H1 (cell line): ENCODE measurements at regions not wholly inside any gene's neighbourhood (a gene's known extent, or its start where the extent isn't known, plus 50 kb on each side); places are given as distances from the start of the nearest gene placed in this dataset.

Source experiments
- CTCF ChIA-PET: fragments of 300-600 bp; sonication (Branson Sonifier 250); formaldehyde crosslinking; loops from one replicate; lab custom pipeline; 2021; ENCODE audit not compliant: partially characterized antibody; lab: Charles Lee
- POLR2A ChIA-PET: fragments of 300-600 bp; sonication (Branson Sonifier 250); formaldehyde crosslinking; loops from one replicate; lab custom pipeline; 2021; ENCODE audit warnings: inconsistent platforms; ENCODE audit not compliant: partially characterized antibody; lab: Charles Lee
- DNase-seq, 2 experiments: peaks; one replicate each; pipeline versions ENCODE4 v3.0.0 to v3.0.0-alpha.2; 2010 to 2022; ENCODE audit warnings: low spot score in 2 of 2, low read depth in 1 of 2, mixed read lengths in 1 of 2
- FAIRE-seq: peaks from 2 replicates; lab custom pipeline; 2011; peaks lifted over from hg19 to GRCh38; lab: Jason Lieb, UNC
- H2AFZ ChIP-seq: 2 replicates; pipeline ENCODE4 v1.8.1; 2012; ENCODE audit warnings: low read length, inconsistent platforms
- H2AK5ac ChIP-seq: 2 replicates; pipeline ENCODE4 v1.6.1; 2013; ENCODE audit warnings: low read depth, low read length
- H2BK120ac ChIP-seq: replicated peaks from 2 replicates; pipeline ENCODE3; 2013; ENCODE audit warnings: low read depth, low read length, inconsistent platforms
- H2BK12ac ChIP-seq: 2 replicates; pipeline ENCODE4 v1.6.1; 2013; ENCODE audit warnings: low read depth, low read length
- H2BK15ac ChIP-seq: 2 replicates; pipeline ENCODE4 v1.6.1; 2013; ENCODE audit warnings: low read length
- H2BK20ac ChIP-seq: 2 replicates; pipeline ENCODE4 v1.6.1; 2013; ENCODE audit warnings: low read length
- H2BK5ac ChIP-seq: 2 replicates; pipeline ENCODE4 v1.6.1; 2013; ENCODE audit warnings: low read depth, low read length
- H3K14ac ChIP-seq: 2 replicates; pipeline ENCODE4 v1.6.1; 2013; ENCODE audit warnings: inconsistent platforms; ENCODE audit not compliant: insufficient read length
- H3K18ac ChIP-seq: 2 replicates; pipeline ENCODE4 v1.6.1; 2013; ENCODE audit warnings: low read length; ENCODE audit errors: extremely low read depth
- H3K23ac ChIP-seq: 2 replicates; pipeline ENCODE4 v1.6.1; 2013; ENCODE audit warnings: inconsistent platforms; ENCODE audit not compliant: insufficient read length
- H3K23me2 ChIP-seq: 2 replicates; pipeline ENCODE4 v1.6.1; 2013; ENCODE audit warnings: low read depth, low read length
- H3K27ac ChIP-seq: 2 replicates; pipeline ENCODE4 v1.6.1; 2011; ENCODE audit warnings: low read depth, low read length, inconsistent platforms
- H3K27me3 ChIP-seq, 4 experiments: replicated peaks in 1 of 4; 1 replicate in 1 of 4; 2 replicates in 3 of 4; pipeline versions ENCODE4 v1.6.1 to v1.8.1; 2011 to 2013; ENCODE audit warnings: low read length in 3 of 4, mild to moderate bottlenecking in 3 of 4, inconsistent platforms in 2 of 4, mixed read lengths in 2 of 4, moderate library complexity in 1 of 4; ENCODE audit not compliant: control insufficient read depth in 3 of 4, insufficient read depth in 3 of 4; ENCODE audit errors: extremely low read depth in 1 of 4
- H3K36me3 ChIP-seq, 4 experiments: 2 replicates each; pipeline versions ENCODE4 v1.6.1 to v1.8.1; 2011 to 2013; ENCODE audit warnings: mild to moderate bottlenecking in 4 of 4, low read length in 3 of 4, moderate library complexity in 2 of 4, control low read depth in 1 of 4, inconsistent platforms in 1 of 4; ENCODE audit not compliant: insufficient read depth in 4 of 4, control insufficient read depth in 2 of 4
- H3K4ac ChIP-seq: replicated peaks from 2 replicates; pipeline ENCODE3; 2013; ENCODE audit warnings: low read length, low read depth, mixed read lengths, inconsistent platforms; ENCODE audit not compliant: insufficient read length
- H3K4me1 ChIP-seq, 4 experiments: replicated peaks in 1 of 4; 1 replicate in 1 of 4; 2 replicates in 3 of 4; pipeline versions ENCODE4 v1.6.1 to v1.8.1; 2011 to 2013; ENCODE audit warnings: low read length in 3 of 4, inconsistent platforms in 2 of 4, mixed read lengths in 1 of 4; ENCODE audit not compliant: insufficient read depth in 4 of 4, control insufficient read depth in 3 of 4
- H3K4me2 ChIP-seq, 2 experiments: 2 replicates each; pipeline versions ENCODE4 v1.6.1 to v1.8.1; 2011 to 2013; ENCODE audit warnings: low read depth in 2 of 2, low read length in 2 of 2, control low read depth in 1 of 2, inconsistent platforms in 1 of 2, mild to moderate bottlenecking in 1 of 2; ENCODE audit not compliant: insufficient read depth in 1 of 2
- H3K4me3 ChIP-seq, 4 experiments: fragments of 200-600, 300-600 bp in 1 of 4; sonication (generic), shearing (Covaris generic), sonication (Bioruptor Twin) in 1 of 4; 2 replicates each; pipeline versions ENCODE4 v1.5.1 to v1.8.1; 2011 to 2016; ENCODE audit warnings: low read length in 4 of 4, low read depth in 3 of 4, control low read depth in 2 of 4, inconsistent platforms in 2 of 4, mild to moderate bottlenecking in 2 of 4, mixed read lengths in 1 of 4, moderate library complexity in 1 of 4; ENCODE audit not compliant: insufficient read depth in 2 of 4; ENCODE audit errors: extremely low read depth in 1 of 4
- H3K56ac ChIP-seq: replicated peaks from 2 replicates; pipeline ENCODE3; 2013; ENCODE audit warnings: low read depth, mild to moderate bottlenecking, mixed read lengths, low read length, inconsistent platforms; ENCODE audit not compliant: insufficient read length
- H3K79me1 ChIP-seq: 2 replicates; pipeline ENCODE4 v1.6.1; 2013; ENCODE audit warnings: low read depth, low read length, control low read depth
- H3K79me2 ChIP-seq, 2 experiments: 2 replicates each; pipeline versions ENCODE4 v1.6.1 to v1.8.1; 2012 to 2013; ENCODE audit warnings: low read length in 2 of 2, mild to moderate bottlenecking in 2 of 2, inconsistent platforms in 1 of 2; ENCODE audit not compliant: insufficient read depth in 2 of 2, control insufficient read depth in 1 of 2
- H3K9ac ChIP-seq, 4 experiments: replicated peaks in 1 of 4; 1 replicate in 1 of 4; 2 replicates in 3 of 4; pipeline versions ENCODE4 v1.6.1 to v1.8.1; 2011 to 2013; ENCODE audit warnings: low read depth in 3 of 4, low read length in 3 of 4, control low read depth in 2 of 4, mild to moderate bottlenecking in 2 of 4, moderate library complexity in 2 of 4, inconsistent platforms in 1 of 4; ENCODE audit errors: extremely low read depth in 1 of 4
- H3K9me3 ChIP-seq, 2 experiments: 2 replicates each; pipeline versions ENCODE4 v1.6.1 to v1.8.1; 2012 to 2013; ENCODE audit warnings: mild to moderate bottlenecking in 2 of 2, moderate library complexity in 2 of 2, control low read depth in 1 of 2, inconsistent platforms in 1 of 2, low read depth in 1 of 2, low read length in 1 of 2, mixed read lengths in 1 of 2; ENCODE audit not compliant: insufficient read depth in 2 of 2
- H4K20me1 ChIP-seq, 2 experiments: replicated peaks in 1 of 2; 2 replicates each; pipeline versions ENCODE3 to v1.8.1; 2011 to 2013; ENCODE audit warnings: inconsistent platforms in 2 of 2, low read length in 2 of 2, mild to moderate bottlenecking in 1 of 2; ENCODE audit not compliant: insufficient read depth in 2 of 2, control insufficient read depth in 1 of 2
- H4K5ac ChIP-seq: 2 replicates; pipeline ENCODE4 v1.6.1; 2013; ENCODE audit warnings: low read length, low read depth, mixed read lengths, inconsistent platforms; ENCODE audit not compliant: insufficient read length
- H4K8ac ChIP-seq: 2 replicates; pipeline ENCODE4 v1.8.0; 2013; ENCODE audit warnings: mild to moderate bottlenecking, moderate library complexity, low read length, inconsistent platforms; ENCODE audit not compliant: insufficient read depth; ENCODE audit errors: extremely low read depth
- H4K91ac ChIP-seq: replicated peaks from 2 replicates; pipeline ENCODE3; 2013; ENCODE audit warnings: low read length, mixed read lengths, inconsistent platforms; ENCODE audit not compliant: insufficient read length
- CEBPB ChIP-seq: IDR thresholded peaks from 2 replicates; pipeline ENCODE4 v1.6.1; 2012; ENCODE audit warnings: low read depth, low read length
- CHD2 ChIP-seq: IDR thresholded peaks from 2 replicates; pipeline ENCODE4 v1.6.1; 2012; ENCODE audit warnings: low read length, improper control_type of control experiment
- HDAC2 ChIP-seq, 2 experiments: fragments of 300-600 bp in 1 of 2; sonication (generic) in 1 of 2; IDR thresholded peaks; 2 replicates each; pipeline ENCODE4 v1.6.1; 2011 to 2012; ENCODE audit warnings: low read depth in 2 of 2, low read length in 2 of 2, mild to moderate bottlenecking in 2 of 2, moderate library complexity in 2 of 2, borderline replicate concordance in 1 of 2, inconsistent platforms in 1 of 2
- KDM1A ChIP-seq: fragments of 200-600, 300-600 bp; sonication (generic); IDR thresholded peaks from 2 replicates; pipeline ENCODE4 v1.7.1; 2016; ENCODE audit warnings: mild to moderate bottlenecking, low read length, borderline replicate concordance
- MAFK ChIP-seq: IDR thresholded peaks from 2 replicates; pipeline ENCODE4 v1.6.1; 2012; ENCODE audit warnings: low read depth, mild to moderate bottlenecking, improper control_type of control experiment, low read length
- MAX ChIP-seq: IDR thresholded peaks from 2 replicates; pipeline ENCODE4 v1.6.1; 2012; ENCODE audit warnings: inconsistent platforms
- NRF1 ChIP-seq: IDR thresholded peaks from 2 replicates; pipeline ENCODE4 v1.6.1; 2011; ENCODE audit warnings: mild to moderate bottlenecking, low read depth, low read length, improper control_type of control experiment
- POLR2A ChIP-seq, 2 experiments: IDR thresholded peaks; 1 replicate in 1 of 2; 2 replicates in 1 of 2; pipeline ENCODE4 v1.6.1; 2011; ENCODE audit warnings: low read depth in 2 of 2, low read length in 2 of 2, mild to moderate bottlenecking in 2 of 2; ENCODE audit errors: control extremely low read depth in 1 of 2
- RFX5 ChIP-seq: IDR thresholded peaks from 2 replicates; pipeline ENCODE4 v1.6.1; 2011; ENCODE audit warnings: low read depth, low read length, improper control_type of control experiment, borderline replicate concordance
- SIN3A ChIP-seq, 2 experiments: IDR thresholded peaks in 1 of 2; conservative IDR thresholded peaks in 1 of 2; 2 replicates each; pipeline ENCODE4 v1.6.1; 2011 to 2012; ENCODE audit warnings: low read length in 2 of 2, improper control_type of control experiment in 1 of 2, low read depth in 1 of 2, mild to moderate bottlenecking in 1 of 2
- SP1 ChIP-seq: IDR thresholded peaks from 2 replicates; pipeline ENCODE4 v1.6.1; 2011; ENCODE audit warnings: low read depth, low read length
- TAF7 ChIP-seq: optimal IDR thresholded peaks from 2 replicates; pipeline ENCODE3; 2011; ENCODE audit warnings: low read depth, mild to moderate bottlenecking, inconsistent platforms, low read length, moderate library complexity, borderline replicate concordance
- ZNF274 ChIP-seq: IDR thresholded peaks from 2 replicates; pipeline ENCODE4 v1.7.0; 2012; ENCODE audit warnings: low read length, borderline replicate concordance; ENCODE audit errors: extremely low read depth
- WGBS, 2 experiments: shearing (Covaris generic) in 1 of 2; methylation state at CpG; one replicate each; pipeline versions ENCODE4 v1.1.6 to v1.1.7; 2013 to 2015; ENCODE audit warnings: low lambda C conversion rate in 2 of 2, mixed read lengths in 2 of 2, inconsistent platforms in 1 of 2, low coverage in 1 of 2, missing lambda C conversion rate in 1 of 2; ENCODE audit not compliant: insufficient replicate concordance in 2 of 2, insufficient coverage in 1 of 2, insufficient read length in 1 of 2; ENCODE audit errors: extremely low coverage in 1 of 2, missing lambda C conversion rate in 1 of 2; 5-methylcytosine and 5-hydroxymethylcytosine counted together
- TF ChIP-seq, protein P1 (sequence below): IDR thresholded peaks from 2 replicates; pipeline ENCODE4 v1.6.1; 2011; ENCODE audit warnings: low read depth, mild to moderate bottlenecking, low read length; ENCODE audit not compliant: insufficient read depth

- POLR2A ChIA-PET, result no interaction called here
- Histone ChIP-seq H3K14ac (no peak overlapping the region), H3K4me1 (peaks cover 0 to 9% (median 6%) of the 10 kb centered on the region in 4 experiments; a peak in 4 of 7 replicates), H3K36me3 (no peaks in the 10 kb centered on the region), H3K4me2 (no peak overlapping the region), H3K9me3 (peaks cover 7 to 10% of the 10 kb centered on the region in 2 experiments; a peak in 3 of 4 replicates), H4K5ac (no peak overlapping the region), H3K23me2 (no peaks in the 10 kb centered on the region), H2BK15ac (no peak overlapping the region), H3K4ac (no peak overlapping the region), H3K79me2 (no peaks in the 10 kb centered on the region), H3K27ac (no peak overlapping the region), H2BK12ac (no peak overlapping the region), H2BK20ac (no peak overlapping the region), H3K4me3 (no peak overlapping the region), H2AFZ (no peak overlapping the region), H4K20me1 (no peaks in the 10 kb centered on the region), H2AK5ac (no peak overlapping the region), H3K18ac (no peak overlapping the region), H3K27me3 (no peaks in the 10 kb centered on the region), H4K91ac (no peak overlapping the region), H2BK120ac (no peak overlapping the region), H3K79me1 (no peaks in the 10 kb centered on the region), H3K23ac (no peak overlapping the region), H2BK5ac (no peak overlapping the region), H3K56ac (no peak overlapping the region), H3K9ac (no peak overlapping the region), H4K8ac (no peak overlapping the region)
- CTCF ChIA-PET, result interaction anchor here (1.0 kb wide), 1 partner anchor 11 kb away, joined by 3 read pairs; no protein-coding TSS in a partner anchor
- FAIRE-seq, result no peak
- DNase-seq, result no peak
- 97% methylated on average over 2 of the region's 2 CpGs; no CpG with 5 or more reads in 1 of the 2 experiments for WGBS, 2 experiments
- TF ChIP-seq ZNF274, result no peak
- TF ChIP-seq SIN3A (conservative IDR thresholded peaks at IDR 0.05 in 1 of 2, IDR thresholded peaks at IDR 0.05 in 1 of 2; ENCODE audit: low read depth in 1 of 2, low read length in 2 of 2), result no peak
- TF ChIP-seq, protein P1, sequence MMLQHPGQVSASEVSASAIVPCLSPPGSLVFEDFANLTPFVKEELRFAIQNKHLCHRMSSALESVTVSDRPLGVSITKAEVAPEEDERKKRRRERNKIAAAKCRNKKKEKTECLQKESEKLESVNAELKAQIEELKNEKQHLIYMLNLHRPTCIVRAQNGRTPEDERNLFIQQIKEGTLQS, result no peak
- no peak for TF ChIP-seq CEBPB
- no peak for TF ChIP-seq NRF1
- TF ChIP-seq CHD2, result no peak
- no peak for TF ChIP-seq HDAC2 (IDR thresholded peaks at IDR 0.05; ENCODE audit: borderline replicate concordance in 1 of 2, low read depth in 2 of 2, low read length in 2 of 2)
- TF ChIP-seq KDM1A, result no peak
- no peak for TF ChIP-seq RFX5
- TF ChIP-seq SP1, result no peak
- TF ChIP-seq TAF7, result no peak
- no peak for TF ChIP-seq POLR2A (IDR thresholded peaks at IDR 0.05; ENCODE audit: control extremely low read depth in 1 of 2, low read depth in 2 of 2, low read length in 2 of 2)
- TF ChIP-seq MAX, result no peak
- no peak for TF ChIP-seq MAFK
Observed at GRCh38 chr5:71948206-71948605, 159.1 kb upstream of the MAP1B start.
